NCI-H82 treated with DMSO at 0.1 percent for 48 hours (cell line): ENCODE measurements at regions not wholly inside any gene's neighbourhood (a gene's known extent, or its start where the extent isn't known, plus 50 kb on each side); places are given as distances from the start of the nearest gene placed in this dataset.
A peak's percentile ranks its signal among the peaks of the same experiment; 100 is the strongest.
"Not testable (repeated sequence)": the region's sequence is repeated elsewhere in the genome, so short reads cannot be mapped to it uniquely, and the experiment has no call there.

Experiments used
- DNase-seq: peaks from one replicate; lab custom pipeline; 2025; ENCODE audit not compliant: unreplicated experiment; lab: John Stamatoyannopoulos, UW

DNA sequence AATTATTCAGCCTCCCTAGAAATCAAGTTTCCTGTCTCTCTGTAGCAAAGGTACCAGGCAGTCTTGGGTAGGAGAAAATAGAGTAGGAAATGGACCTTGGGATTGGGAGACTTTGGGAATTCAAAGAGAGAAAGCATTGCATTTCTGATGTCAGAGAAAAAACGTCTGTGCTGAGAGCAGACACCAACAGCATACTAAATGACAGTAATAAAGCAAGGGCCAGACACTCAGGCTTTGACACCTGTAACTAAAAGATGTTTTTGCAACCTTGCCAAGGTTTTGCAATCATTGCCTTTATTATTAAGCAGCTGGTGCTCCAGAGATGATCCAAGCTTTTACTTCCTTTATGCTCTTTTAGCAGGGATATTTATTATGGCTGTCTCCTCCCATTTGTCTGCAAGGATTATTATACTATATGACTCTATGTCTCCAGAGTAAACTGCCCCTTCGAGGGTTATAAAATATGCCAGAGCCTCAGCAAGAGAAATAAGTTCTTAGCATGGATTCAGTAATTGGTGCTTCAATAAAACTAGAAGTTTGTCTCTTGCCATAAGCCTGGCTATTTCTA is 85.2 kb upstream of the GRAMD1B start:
- no peak for DNase-seq

DNA sequence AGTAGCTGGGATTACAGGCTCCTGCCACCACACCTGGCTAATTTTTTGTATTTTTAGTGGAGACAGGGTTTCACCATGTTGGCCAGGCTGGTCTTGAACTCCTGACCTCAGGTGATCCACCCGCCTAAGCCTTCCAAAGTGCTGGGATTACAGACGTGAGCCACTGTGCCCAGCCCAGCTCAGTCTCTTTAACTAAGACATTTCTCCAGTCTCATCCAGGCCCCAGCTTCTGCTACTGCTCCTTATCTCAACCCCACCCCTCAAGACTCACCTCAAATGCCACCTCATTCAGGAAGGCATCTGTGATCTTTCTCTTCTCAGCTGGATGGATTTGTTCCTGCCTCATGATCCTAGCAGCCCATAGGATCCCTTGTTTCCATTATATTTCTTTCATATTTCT is 85.9 kb upstream of the GRAMD1B start:
- DNase-seq, result not testable (repeated sequence)

GRCh38 chr11:123338997-123339752 is 90.9 kb upstream of the GRAMD1B start:
- no peak for DNase-seq

DNA sequence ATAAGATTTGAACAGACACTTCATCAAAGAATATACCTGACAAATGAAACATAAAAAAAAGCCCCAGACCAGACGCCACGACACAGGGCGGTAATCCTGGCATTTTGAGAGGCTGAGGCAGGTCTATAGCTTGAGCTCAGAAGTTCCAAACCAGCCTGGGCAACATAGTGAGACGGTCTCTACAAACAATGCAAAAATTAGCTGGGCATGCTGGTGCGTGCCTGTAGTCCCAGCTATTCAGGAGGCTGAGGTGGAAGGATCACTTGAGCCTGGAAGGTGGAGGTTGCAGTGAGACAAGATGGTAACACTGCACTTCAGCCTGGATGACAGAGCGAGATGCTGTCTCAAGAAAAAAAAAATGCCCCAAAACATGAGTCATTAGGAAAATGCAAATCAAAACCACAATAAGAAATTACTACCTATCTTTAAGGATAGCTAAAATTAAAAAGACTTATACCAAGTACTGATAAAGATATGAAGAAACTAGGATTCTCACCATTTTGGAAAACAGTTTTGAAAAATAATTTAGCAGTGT is 91.7 kb upstream of the GRAMD1B start:
- no peak for DNase-seq

GRCh38 chr11:123334925-123335324 is 95.1 kb upstream of the GRAMD1B start:
- no peak for DNase-seq

GRCh38 chr11:123332577-123332976 is 97.5 kb upstream of the GRAMD1B start:
- DNase-seq, result not testable (repeated sequence)

- no peak for DNase-seq
Measured at GRCh38 chr11:123330948-123331347, 99.1 kb upstream of the GRAMD1B start.

- DNase-seq, result no peak
Measured at GRCh38 chr11:123330471-123330870, 99.6 kb upstream of the GRAMD1B start.

DNA sequence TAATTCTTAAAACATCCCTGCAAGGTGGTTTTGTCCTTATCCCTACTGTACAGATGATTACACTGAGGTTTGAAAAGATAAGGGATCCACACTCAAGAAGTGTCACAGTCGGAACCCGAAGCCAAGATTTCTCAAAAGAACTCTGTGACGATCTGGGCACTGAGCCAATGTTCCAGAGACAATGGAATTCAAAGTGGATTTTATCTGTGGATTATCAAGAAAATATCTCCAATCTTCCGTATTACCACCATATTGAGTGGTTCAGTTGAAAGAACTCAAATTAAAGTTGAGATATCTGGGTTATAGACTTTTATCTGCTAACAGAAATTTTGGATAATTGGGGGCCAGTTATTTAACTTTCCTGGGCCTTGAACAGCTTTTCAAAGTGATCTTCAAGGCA is 100.0 kb upstream of the GRAMD1B start:
- no peak for DNase-seq

DNA sequence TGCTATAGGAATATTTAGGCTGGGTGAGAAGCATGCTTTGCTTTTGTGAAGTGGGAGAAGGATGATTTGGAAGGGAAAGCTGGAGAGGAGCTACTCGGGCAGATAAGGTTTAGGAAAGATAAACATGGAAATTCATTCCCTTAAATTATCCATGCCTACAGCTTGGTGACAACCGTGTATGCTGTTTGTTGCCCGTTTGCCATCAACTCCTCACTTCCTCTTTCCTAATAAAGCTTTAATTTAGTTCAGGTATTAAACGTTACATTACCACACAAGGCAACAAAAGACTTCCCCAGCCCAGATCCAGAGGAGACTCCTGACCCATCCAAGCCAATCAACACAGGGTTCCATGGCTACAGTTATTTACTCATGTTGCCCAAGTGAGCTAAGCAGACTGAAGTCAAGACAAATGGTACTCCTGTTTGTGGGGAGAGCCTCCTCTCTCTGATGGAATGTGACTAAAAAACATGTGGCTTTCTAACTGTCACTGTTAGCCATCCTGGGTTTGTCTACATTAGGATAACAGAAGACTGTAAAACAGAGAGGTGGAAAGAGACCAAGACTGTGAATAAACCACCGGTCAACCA is 101.7 kb upstream of the GRAMD1B start:
- DNase-seq, result no peak

GRCh38 chr11:123325533-123325932 is 104.5 kb upstream of the GRAMD1B start:
- no peak for DNase-seq

- no peak for DNase-seq
Measured at GRCh38 chr11:123323568-123323967, 106.5 kb upstream of the GRAMD1B start.

- no peak for DNase-seq
Measured at GRCh38 chr11:123321636-123322035, 108.4 kb upstream of the GRAMD1B start.

- peak; percentile 16 for DNase-seq
Measured at GRCh38 chr11:123318623-123319022, 111.4 kb upstream of the GRAMD1B start.

DNA sequence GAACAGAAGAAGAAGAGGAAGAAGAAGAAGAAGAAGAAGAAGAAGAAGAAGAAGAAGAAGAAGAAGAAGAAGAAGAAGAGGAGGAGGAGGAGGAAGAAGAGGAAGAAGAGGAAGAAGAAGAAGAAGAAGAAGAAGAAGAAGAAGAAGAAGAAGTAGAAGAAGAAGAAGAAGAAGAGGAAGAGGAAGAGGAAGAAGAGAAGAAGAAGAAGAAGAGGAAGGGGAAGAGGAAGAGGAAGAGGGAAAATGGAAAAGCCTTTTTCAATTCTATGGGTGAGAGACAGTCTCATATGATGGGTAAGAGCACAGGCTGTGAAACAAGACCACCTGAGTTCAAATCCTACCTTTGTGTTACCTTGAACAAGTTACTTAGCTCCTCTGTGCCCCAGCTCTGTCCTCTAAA is 111.9 kb upstream of the GRAMD1B start:
- not testable (repeated sequence) for DNase-seq

DNA sequence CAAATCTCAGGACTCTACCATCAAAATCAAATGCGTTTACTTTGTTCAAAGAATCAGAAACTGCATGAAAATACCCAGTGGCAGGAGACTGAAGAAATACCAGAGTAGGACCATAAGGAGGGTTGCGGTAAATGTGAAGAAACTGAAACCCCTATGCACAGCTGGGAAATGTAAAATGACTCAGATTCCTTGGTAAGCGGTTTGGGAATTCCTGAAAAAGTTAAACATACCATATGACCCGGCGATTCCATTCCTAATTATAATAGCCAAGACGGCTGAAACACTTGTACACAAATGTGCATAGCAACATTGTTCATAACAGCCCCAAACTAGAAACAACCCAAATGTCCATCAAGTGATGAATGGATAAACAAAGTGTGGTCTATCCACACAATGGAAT is 114.1 kb upstream of the GRAMD1B start:
- DNase-seq, result no peak

DNA sequence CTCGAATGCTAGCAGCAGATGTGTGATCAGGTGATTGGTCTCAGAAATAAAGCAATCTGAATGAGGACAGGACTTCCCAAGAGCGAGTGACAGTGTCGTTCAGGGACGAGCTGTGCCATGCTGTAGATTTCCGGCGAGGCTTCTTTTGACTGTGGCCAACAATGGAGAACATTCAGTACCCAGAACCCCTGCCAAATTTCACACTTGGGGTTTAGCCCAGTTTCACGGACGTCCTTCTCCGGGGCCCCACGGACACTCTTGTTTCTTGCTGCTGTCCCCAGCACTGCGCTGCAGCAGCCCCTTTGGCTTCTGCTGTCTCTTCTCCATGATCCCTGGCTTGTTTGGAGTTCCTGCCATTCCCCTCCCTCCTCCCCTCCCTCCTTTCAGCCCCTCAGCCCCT is 115.1 kb upstream of the GRAMD1B start:
- DNase-seq, result no peak

- no peak for DNase-seq
Measured at GRCh38 chr11:123313262-123313661, 116.8 kb upstream of the GRAMD1B start.

- no peak for DNase-seq
Measured at GRCh38 chr11:123308077-123308476, 113.0 kb upstream of the CLMP start.

DNA sequence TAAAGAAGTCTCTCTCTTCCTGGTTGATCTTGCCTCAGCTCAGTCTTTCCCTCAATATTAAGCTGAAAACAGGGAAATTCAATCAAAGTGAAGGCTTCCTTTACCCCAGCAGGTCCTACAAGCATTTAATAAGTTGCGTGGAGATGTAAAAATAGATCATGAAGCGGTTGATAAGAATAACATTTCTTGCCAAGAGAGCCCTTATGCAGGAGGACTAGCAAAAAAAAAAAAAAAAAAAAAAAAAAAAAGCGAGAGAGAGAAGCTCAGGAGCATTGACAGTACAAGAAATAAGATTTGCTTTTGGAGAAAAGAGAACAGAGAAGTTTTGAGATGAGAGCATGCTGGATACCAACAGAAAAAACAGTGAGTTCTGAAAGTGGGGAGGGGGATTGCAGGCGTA is 112.2 kb upstream of the CLMP start:
- DNase-seq, result no peak

DNA sequence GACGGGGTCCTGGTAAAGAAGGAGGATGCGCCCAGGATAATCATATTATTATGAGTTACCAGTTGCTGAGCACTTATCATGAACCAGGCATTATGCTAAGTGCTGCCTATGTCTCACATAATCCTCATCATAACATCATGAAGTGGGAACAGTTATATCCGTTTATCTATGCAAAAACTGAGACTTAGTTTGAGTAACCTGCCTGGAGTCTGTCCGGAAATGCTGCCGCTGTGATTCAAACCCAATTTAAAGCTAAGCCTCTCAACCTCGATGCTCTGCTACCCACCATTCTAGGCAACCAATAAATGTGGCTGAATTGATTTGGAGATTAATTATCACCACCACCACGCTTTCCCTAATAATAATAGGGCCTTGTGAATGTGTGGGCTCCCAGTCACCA is 111.5 kb upstream of the CLMP start:
- peak; percentile 14 for DNase-seq
